GM12892 (cell line): ENCODE measurements at regions not wholly inside any gene's neighbourhood (a gene's known extent, or its start where the extent isn't known, plus 50 kb on each side); places are given as distances from the start of the nearest gene placed in this dataset.

Source experiments
- DNase-seq: peaks from one replicate; pipeline ENCODE4 v3.0.0; 2011; ENCODE audit not compliant: insufficient read length
- FAIRE-seq: peaks from 2 replicates; lab custom pipeline; 2011; peaks lifted over from hg19 to GRCh38; lab: Jason Lieb, UNC
- POLR2A ChIP-seq: IDR thresholded peaks from 2 replicates; pipeline ENCODE4 v1.6.1; 2011; ENCODE audit warnings: low read depth, low read length, control low read depth
- POLR2AphosphoS5 ChIP-seq: IDR thresholded peaks from 2 replicates; pipeline ENCODE4 v1.6.1; 2011; ENCODE audit warnings: low read depth, low read length, control low read depth
- TAF1 ChIP-seq: IDR thresholded peaks from 2 replicates; pipeline ENCODE4 v1.6.1; 2011; ENCODE audit warnings: low read depth, mild to moderate bottlenecking, control low read depth, low read length, borderline replicate concordance

GRCh38 chr2:239749272-239749873 is 275.8 kb downstream of the NDUFA10 start:
- DNase-seq (no peak), FAIRE-seq (no peak)
- TF ChIP-seq POLR2A (no peak), TAF1 (no peak), POLR2AphosphoS5 (no peak)

DNA sequence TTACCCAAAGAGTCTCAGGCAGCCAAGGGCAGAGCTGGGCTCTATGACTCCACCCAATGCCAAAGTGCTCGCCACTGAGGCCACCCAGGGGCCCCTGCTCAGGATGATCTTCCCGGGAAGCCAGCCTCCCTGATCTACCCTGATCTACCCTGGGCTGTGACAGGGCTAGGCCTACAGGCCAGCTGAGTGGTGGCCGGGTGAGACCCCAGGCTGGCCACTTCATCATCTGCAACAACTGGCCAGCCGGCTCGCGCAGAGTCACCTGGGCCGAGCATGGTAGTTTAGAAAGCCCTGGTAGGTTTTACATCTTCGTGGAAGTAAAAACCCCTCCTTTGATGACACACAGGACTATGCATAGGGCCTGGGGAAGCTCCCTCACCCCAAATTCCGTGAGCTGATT is 276.3 kb downstream of the NDUFA10 start:
- no peak for FAIRE-seq
- no peak for DNase-seq
- TF ChIP-seq POLR2A (no peak), POLR2AphosphoS5 (no peak), TAF1 (no peak)

- TF ChIP-seq POLR2A (no peak), POLR2AphosphoS5 (no peak), TAF1 (no peak)
- FAIRE-seq: no peak
- no peak for DNase-seq
Observed at GRCh38 chr2:239747771-239748170, 277.4 kb downstream of the NDUFA10 start.

- FAIRE-seq: no peak
- DNase-seq: no peak
- TF ChIP-seq POLR2AphosphoS5 (no peak), TAF1 (no peak), POLR2A (no peak)
Observed at GRCh38 chr2:239747274-239747673, 277.9 kb downstream of the NDUFA10 start.

- TF ChIP-seq POLR2AphosphoS5: no peak
- TF ChIP-seq TAF1: no peak
- TF ChIP-seq POLR2A: no peak
- DNase-seq: no peak
- no peak for FAIRE-seq
Observed at GRCh38 chr2:239746559-239747246, 278.4 kb downstream of the NDUFA10 start.

DNA sequence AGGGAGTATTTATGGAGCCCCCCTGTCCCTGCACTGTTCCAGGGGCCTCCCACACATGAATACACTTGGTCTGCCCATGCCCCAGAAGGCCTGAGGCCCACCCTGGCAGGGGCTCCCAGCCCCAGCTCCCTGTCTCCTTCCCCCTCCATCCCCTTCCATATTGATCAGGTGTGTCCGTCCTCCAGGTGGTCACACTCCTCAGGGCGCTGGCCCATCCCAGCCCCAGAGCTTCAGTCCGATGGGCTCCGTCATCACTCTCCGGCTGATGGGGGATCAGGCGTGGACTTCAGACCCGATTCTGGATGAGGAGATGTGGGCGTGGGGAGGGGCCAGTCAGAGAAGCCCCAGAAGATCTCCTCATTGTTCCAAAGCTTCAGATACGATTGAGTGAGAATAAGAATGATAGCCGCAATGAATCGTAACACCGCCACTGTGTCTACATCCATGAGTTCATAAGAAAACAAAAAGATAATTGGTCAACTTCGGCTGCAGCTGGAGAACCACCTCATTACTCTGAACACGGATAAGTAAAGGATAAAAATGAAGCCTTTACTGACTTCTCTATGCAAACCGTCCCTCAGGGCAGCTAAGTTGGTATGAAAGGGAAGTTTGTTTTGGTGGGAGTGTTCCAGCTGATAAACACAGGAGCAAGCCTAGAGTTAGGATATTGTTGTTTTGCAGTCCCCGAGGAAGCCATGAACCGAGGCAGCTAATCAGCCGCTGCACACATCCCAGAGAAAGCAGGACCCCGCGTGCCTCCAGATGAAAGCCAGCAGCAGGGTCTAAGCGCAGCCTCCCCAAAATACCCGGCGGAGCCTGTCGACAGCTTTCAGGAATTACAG is 279.5 kb downstream of the NDUFA10 start:
- DNase-seq (no peak), FAIRE-seq (no peak)

GRCh38 chr2:239744706-239745340 is 280.3 kb downstream of the NDUFA10 start:
- TF ChIP-seq POLR2AphosphoS5: no peak
- no peak for TF ChIP-seq POLR2A
- no peak for TF ChIP-seq TAF1
- FAIRE-seq (no peak), DNase-seq (no peak)

More for the DNA sequence above, 279.5 kb downstream of the NDUFA10 start:
- TF ChIP-seq POLR2AphosphoS5: no peak
- TF ChIP-seq POLR2A: no peak
- no peak for TF ChIP-seq TAF1

- no peak for DNase-seq
- no peak for TF ChIP-seq POLR2AphosphoS5
- no peak for TF ChIP-seq POLR2A
- TF ChIP-seq TAF1: no peak
- no peak for FAIRE-seq
Observed at GRCh38 chr2:239743206-239743605, 281.9 kb downstream of the NDUFA10 start.

DNA sequence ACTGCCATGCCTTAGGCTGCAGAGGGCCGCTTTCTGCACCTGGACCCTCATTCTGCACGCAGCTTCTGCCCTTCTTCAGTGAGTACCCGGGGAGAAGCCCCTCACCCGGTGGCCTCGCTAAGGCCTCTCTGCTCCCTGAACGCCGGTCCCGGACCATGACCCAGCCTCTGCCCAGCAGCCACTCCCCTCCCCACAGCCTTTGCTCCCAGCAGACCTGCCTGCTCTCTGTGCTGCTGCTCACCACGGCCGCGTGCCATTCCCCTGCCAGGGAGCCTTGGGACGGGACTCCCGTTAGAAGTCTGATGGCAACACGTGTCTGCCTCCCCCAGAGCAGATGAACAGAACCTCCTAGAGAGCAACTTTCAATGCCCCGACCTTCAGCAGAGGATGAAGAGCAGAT is 282.8 kb downstream of the NDUFA10 start:
- TF ChIP-seq TAF1 (no peak), POLR2AphosphoS5 (no peak), POLR2A (no peak)
- FAIRE-seq (no peak), DNase-seq (no peak)

GRCh38 chr2:239739206-239739605 is 285.9 kb downstream of the NDUFA10 start:
- no peak for TF ChIP-seq POLR2AphosphoS5
- no peak for FAIRE-seq
- DNase-seq: no peak

DNA sequence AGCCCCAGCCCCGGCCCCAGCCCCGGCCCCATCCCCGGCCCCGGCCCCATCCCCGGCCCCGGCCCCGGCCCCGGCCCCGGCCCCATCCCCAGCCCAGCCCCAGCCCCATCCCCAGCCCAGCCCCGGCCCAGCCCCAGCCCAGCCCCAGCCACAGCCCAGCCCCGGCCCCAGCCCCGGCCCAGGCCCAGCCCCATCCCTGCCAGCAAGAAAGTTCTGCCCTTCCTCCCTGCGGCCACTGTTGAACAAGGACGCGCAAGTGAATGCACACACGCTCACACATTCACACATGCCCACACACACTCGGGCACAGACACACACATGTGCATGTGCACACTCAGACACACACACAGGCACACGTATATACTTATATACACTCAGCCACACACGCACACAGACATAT is 287.0 kb downstream of the NDUFA10 start:
- DNase-seq (no peak), FAIRE-seq (no peak)
- TF ChIP-seq POLR2AphosphoS5 (no peak), TAF1 (no peak), POLR2A (no peak)

DNA sequence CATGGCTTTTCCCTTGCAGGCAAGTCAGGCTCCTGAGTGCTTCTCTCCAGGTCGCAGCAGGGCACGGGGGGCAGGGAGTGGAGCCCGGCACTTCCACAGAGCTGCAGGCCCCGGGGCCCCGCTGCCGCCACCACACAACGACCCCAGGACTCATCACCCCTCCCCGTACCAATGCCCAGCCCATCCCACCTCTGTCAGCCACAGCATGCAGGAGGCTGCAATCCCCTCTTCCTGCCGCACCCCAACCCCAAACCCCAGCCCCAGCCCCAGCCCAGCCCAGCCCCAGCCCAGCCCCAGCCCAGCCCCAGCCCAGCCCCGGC is 288.0 kb downstream of the NDUFA10 start:
- DNase-seq (no peak), FAIRE-seq (no peak)
- TF ChIP-seq TAF1 (no peak), POLR2A (no peak), POLR2AphosphoS5 (no peak)
